Esophagus squamous epithelium (tissue), 5 donors: ENCODE measurements at regions not wholly inside any gene's neighbourhood (a gene's known extent, or its start where the extent isn't known, plus 50 kb on each side); places are given as distances from the start of the nearest gene placed in this dataset.

Source experiments
- DNase-seq: peaks from one replicate; lab custom pipeline; 2025; lab: John Stamatoyannopoulos, UW
- H3K27ac ChIP-seq, 4 donors: fragments of 200-600 bp; sonication (generic); one replicate each; pipeline ENCODE4 v1.5.1; 2016 to 2019; ENCODE audit warnings: mild to moderate bottlenecking in 1 of 4
- H3K27me3 ChIP-seq, 4 donors: fragments of 200-600 bp; sonication (generic); 1 replicate in 3 of 4; 2 replicates in 1 of 4; pipeline versions ENCODE4 v1.5.1 to v1.6.0; 2017 to 2021; ENCODE audit warnings: antibody characterized with exemption in 1 of 4
- H3K36me3 ChIP-seq, 3 donors: fragments of 200-600 bp; sonication (generic); one replicate each; pipeline ENCODE4 v1.5.1; 2016 to 2019
- H3K4me1 ChIP-seq, 3 donors: fragments of 200-600 bp; sonication (generic); one replicate each; pipeline ENCODE4 v1.5.1; 2017 to 2019
- H3K4me3 ChIP-seq, 4 donors: fragments of 200-600 bp; sonication (generic); 1 replicate in 3 of 4; 2 replicates in 1 of 4; pipeline ENCODE4 v1.5.1; 2016 to 2019; ENCODE audit warnings: mild to moderate bottlenecking in 2 of 4, moderate library complexity in 1 of 4
- H3K9me3 ChIP-seq, 3 donors: fragments of 200-600 bp; sonication (generic); one replicate each; pipeline ENCODE4 v1.5.1; 2016 to 2019
- POLR2A ChIP-seq, 4 donors: fragments of 450-650 bp; IDR thresholded peaks; one replicate each; pipeline ENCODE4 v1.6.1; 2017; ENCODE audit warnings: antibody characterized with exemption in 4 of 4, mild to moderate bottlenecking in 4 of 4, moderate library complexity in 3 of 4
- WGBS, 2 donors: methylation state at CpG; one replicate each; pipeline ENCODE4 v1.1.5; 2018; 5-methylcytosine and 5-hydroxymethylcytosine counted together
- intact Hi-C: fragments of 100-400 bp; cut with DNase I; formaldehyde crosslinking; loops from one replicate; pipeline ENCODE4 v1.15.0; 2022
- TF ChIP-seq, protein P1 (sequence below), 6 experiments: fragments of 450-650 bp in 4 of 6; fragments of 200-600 bp in 2 of 6; sonication (generic) in 2 of 6; IDR thresholded peaks; one replicate each; pipeline ENCODE4 v1.5.1; 2016 to 2019; ENCODE audit warnings: antibody characterized with exemption in 6 of 6, mild to moderate bottlenecking in 4 of 6, moderate library complexity in 4 of 6
- donor health status: DM: yes; HTN: yes; CAD: no.

DNA sequence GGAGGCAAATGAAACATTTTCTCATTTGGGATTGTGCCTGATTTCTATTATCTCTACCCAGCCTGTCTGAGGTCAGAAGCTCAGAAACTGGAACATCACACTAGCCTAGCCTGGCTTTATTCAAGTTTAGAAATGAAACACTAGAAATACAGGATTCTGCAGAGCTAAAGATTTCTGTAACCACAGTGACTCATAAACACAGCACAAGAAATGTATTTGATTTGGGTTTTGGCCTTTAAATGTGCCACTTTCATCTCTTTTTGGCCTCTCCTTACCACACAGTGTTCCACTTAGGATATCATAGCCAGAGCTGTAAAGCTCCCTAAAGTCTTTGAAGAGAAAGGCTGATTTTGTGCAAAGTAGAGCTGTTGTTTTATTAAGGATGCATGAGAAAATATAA is 307.5 kb downstream of the EMP1 start:
- Histone ChIP-seq H3K9me3 (no peaks in the 10 kb centered on the region), H3K27me3 (peaks cover 0 to 3% (median 0%) of the 10 kb centered on the region in 4 donors), H3K36me3 (no peaks in the 10 kb centered on the region), H3K4me1 (peaks cover 0 to 13% (median 4%) of the 10 kb centered on the region in 3 donors), H3K4me3 (no peak overlapping the region), H3K27ac (no peak overlapping the region)
- TF ChIP-seq, protein P1, sequence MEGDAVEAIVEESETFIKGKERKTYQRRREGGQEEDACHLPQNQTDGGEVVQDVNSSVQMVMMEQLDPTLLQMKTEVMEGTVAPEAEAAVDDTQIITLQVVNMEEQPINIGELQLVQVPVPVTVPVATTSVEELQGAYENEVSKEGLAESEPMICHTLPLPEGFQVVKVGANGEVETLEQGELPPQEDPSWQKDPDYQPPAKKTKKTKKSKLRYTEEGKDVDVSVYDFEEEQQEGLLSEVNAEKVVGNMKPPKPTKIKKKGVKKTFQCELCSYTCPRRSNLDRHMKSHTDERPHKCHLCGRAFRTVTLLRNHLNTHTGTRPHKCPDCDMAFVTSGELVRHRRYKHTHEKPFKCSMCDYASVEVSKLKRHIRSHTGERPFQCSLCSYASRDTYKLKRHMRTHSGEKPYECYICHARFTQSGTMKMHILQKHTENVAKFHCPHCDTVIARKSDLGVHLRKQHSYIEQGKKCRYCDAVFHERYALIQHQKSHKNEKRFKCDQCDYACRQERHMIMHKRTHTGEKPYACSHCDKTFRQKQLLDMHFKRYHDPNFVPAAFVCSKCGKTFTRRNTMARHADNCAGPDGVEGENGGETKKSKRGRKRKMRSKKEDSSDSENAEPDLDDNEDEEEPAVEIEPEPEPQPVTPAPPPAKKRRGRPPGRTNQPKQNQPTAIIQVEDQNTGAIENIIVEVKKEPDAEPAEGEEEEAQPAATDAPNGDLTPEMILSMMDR (IDR thresholded peaks at IDR 0.05) = no peak
- TF ChIP-seq POLR2A (IDR thresholded peaks at IDR 0.05) = no peak
- DNase-seq = no peak
- intact Hi-C loops = no loop called here

DNA sequence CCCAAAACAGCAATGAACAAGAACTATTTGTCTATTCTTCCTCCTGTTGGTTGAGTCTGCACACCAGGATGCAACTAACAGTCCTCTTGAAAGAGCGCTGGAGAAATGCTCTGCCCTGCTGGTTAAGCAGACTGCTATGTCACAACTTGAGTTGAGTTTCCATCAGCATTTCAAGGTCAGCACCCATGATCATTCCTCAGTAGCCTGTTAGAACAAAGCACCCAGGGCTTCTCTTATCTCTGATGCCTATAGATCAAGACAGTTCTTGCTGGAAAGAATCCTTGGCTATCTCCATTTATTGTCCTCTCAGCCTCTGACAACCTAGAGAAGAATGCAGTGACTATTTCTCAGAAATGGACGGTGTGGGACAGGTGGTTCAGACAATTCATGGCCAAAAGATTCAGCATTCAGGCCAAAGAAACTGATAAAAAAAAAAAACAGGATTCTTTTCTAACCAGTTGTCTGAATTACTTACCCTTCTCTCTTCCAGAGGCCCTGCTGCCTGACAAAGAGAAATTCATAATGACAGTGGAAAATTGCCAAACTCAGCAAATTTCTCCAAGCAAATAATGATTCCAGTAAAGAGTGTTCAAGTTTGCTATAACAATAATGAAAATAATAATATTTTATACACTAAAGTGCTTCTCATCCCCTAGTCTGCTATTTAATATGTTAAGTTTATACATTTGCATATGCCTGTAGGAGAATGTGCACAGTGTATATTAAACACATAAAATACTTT is 306.7 kb downstream of the EMP1 start:
- H3K9me3 ChIP-seq = no peaks in the 10 kb centered on the region
- no peaks in the 10 kb centered on the region for H3K36me3 ChIP-seq
- intact Hi-C loops = no loop called here
- H3K4me1 ChIP-seq = peaks cover 0 to 13% (median 4%) of the 10 kb centered on the region in 3 donors
- DNase-seq = no peak
- no peak overlapping the region for H3K27ac ChIP-seq
- H3K27me3 ChIP-seq = peaks cover 0 to 7% (median 0%) of the 10 kb centered on the region in 4 donors
- 62 to 79% methylated on average over 2 of the region's 2 CpGs for WGBS, 2 donors
- no peak overlapping the region for H3K4me3 ChIP-seq
- TF ChIP-seq, protein P1 (IDR thresholded peaks at IDR 0.05) = no peak
- no peak for TF ChIP-seq POLR2A (IDR thresholded peaks at IDR 0.05)

GRCh38 chr12:13499008-13499407 is 302.5 kb downstream of the EMP1 start:
- H3K4me1 ChIP-seq = peaks cover 0 to 9% (median 0%) of the 10 kb centered on the region in 3 donors
- 75% methylated on average over 2 of the region's 3 CpGs; no CpG with 5 or more reads in 1 of the 2 donors for WGBS, 2 donors
- H3K27ac ChIP-seq = no peak overlapping the region
- H3K9me3 ChIP-seq = no peaks in the 10 kb centered on the region
- TF ChIP-seq POLR2A (IDR thresholded peaks at IDR 0.05) = no peak
- TF ChIP-seq, protein P1 (IDR thresholded peaks at IDR 0.05) = no peak
- no peak for DNase-seq
- no peaks in the 10 kb centered on the region for H3K36me3 ChIP-seq
- intact Hi-C loops = no loop called here
- H3K4me3 ChIP-seq = no peak overlapping the region
- peaks cover 0 to 10% (median 0%) of the 10 kb centered on the region in 4 donors for H3K27me3 ChIP-seq

- TF ChIP-seq, protein P1 (IDR thresholded peaks at IDR 0.05) = no peak
- TF ChIP-seq POLR2A (IDR thresholded peaks at IDR 0.05) = no peak
- no peak for DNase-seq
- Histone ChIP-seq H3K27me3 (peaks cover 0 to 10% (median 0%) of the 10 kb centered on the region in 4 donors), H3K27ac (no peak overlapping the region), H3K36me3 (no peaks in the 10 kb centered on the region), H3K4me1 (peaks cover 0 to 6% (median 0%) of the 10 kb centered on the region in 3 donors), H3K4me3 (no peak overlapping the region), H3K9me3 (no peaks in the 10 kb centered on the region)
- WGBS, 2 donors = 19 to 25% methylated on average over 1 of the region's 1 CpG
- intact Hi-C loops = no loop called here
Measured at GRCh38 chr12:13496111-13496510, 299.6 kb downstream of the EMP1 start.

DNA sequence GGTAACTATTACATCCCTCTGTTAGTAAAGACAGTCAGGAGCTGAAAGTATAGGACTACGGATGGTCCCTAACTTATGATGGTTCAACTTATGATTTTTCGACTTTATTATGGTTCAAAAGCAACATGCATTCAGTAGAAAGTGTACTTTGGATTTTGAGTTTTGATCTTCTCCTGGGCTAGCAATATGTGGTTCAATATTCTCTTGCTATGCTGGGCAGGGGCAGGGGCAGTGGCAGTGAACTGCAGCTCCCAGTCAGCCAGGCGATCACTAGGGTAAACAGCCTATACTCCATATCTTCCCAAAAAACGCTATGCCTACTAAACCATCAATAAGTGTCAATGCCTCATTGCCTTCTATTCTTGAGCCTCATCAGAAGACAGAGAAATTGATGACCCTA is 292.7 kb downstream of the EMP1 start:
- intact Hi-C loops = no loop called here
- Histone ChIP-seq H3K4me3 (no peak overlapping the region), H3K9me3 (no peaks in the 10 kb centered on the region), H3K27ac (no peak overlapping the region), H3K36me3 (no peaks in the 10 kb centered on the region), H3K4me1 (no peaks in the 10 kb centered on the region), H3K27me3 (no peaks in the 10 kb centered on the region)
- DNase-seq = no peak
- TF ChIP-seq POLR2A (IDR thresholded peaks at IDR 0.05) = no peak
- 88 to 92% methylated on average over 4 of the region's 4 CpGs for WGBS, 2 donors
